Eye (tissue), 1 donor: ENCODE measurements at regions not wholly inside any gene's neighbourhood (a gene's known extent, or its start where the extent isn't known, plus 50 kb on each side); places are given as distances from the start of the nearest gene placed in this dataset.
"Not testable (repeated sequence)": the region's sequence is repeated elsewhere in the genome, so short reads cannot be mapped to it uniquely, and the experiment has no call there.

Experiments
- DNase-seq: peaks from one replicate; pipeline ENCODE4 v3.0.0-alpha.2; 2015

DNA sequence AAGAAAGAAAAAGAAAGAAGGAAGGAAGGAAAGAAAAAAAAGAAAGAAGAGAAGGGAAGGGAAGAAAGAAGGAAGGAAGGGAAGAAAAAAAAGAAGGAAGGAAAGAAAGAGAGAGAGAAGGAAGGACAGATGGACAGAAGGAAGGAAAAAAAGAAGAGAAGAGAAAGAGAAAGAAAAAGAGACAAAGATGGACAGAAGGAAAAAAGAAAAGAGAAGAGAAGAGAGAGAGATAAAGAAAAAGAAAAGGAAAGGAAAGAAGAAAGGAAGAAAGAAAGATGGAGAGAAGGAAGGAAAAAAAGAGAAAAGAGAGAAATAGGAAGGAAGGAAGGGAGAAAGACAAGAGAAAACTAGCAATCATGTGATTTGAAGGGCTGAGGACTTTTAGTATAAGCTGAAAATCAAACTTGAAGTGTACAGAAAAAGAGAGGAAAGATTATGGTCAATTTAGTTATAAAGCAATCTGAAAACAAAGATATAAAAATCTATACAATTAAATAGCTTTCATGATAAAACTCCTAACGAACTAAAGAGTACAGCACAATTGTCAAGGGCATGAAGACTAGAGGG lies 115.3 kb downstream of the LTN1 start:
- no peak for DNase-seq

DNA sequence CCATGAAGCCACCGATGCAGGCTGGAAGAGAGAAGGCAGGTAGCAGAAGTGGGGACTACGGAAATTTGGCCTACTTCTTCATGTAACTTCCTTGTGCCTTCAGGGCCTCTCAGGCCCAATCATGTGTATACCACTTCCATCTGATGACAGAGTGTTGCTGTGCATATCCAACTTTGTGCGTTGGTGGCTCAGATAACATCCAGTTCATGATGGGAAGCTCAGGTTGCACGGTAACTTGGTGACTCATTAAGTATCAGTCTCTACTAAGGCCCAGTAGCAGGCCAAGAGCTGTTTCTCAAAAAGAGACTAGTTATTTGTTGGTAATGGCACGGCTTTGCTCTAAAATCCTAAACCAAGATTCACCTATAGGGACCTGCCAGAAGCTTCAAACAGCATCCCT lies 117.6 kb downstream of the LTN1 start:
- DNase-seq, result no peak

DNA sequence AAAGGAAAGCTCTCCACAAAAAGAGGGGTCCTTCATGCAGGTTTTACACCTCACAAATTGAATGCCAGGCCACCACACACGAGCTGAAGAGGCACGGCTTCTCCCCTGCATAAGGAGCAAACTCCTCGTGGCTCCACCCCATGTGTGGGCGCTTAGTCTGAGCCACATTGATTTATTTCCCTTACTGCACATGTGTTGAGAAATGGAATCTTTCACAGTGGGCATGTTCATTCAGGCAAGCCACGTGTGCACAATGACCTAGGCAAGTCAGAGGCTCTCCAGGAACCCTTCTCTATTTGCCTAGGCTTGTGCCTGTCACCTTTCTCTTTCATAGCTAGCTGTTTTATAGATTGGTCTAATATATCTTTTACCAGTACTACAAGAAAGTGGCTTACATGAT lies 120.5 kb downstream of the LTN1 start:
- DNase-seq, result no peak

DNA sequence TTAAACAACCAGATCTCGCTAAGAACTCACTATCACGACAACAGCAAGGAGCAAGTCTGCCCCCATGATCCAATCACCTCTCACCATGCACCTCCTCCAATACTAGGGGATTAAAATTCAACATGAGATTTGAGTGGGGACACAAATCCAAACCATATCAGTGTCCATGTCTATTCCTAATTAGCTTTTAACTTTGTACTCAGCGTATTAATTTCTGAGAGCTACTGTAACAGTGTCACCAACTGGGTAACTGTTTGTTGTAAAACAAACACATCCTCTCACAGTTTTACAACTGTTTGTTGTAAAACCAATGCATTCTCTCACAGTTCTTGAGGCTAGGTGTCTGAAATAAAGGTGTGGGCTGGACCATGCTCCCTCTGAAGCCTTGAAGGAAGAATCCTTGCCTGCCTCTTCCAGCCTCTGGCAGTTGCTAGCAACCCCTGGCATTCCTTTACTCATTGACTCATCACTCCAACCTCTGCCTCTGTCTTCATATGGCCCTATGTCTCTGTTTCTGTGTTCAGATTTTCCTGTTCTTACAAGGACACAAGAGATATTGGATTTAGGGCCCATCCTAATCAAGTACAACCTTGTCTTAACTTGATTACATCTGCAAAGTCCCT lies 121.2 kb downstream of the LTN1 start:
- DNase-seq, result no peak

DNA sequence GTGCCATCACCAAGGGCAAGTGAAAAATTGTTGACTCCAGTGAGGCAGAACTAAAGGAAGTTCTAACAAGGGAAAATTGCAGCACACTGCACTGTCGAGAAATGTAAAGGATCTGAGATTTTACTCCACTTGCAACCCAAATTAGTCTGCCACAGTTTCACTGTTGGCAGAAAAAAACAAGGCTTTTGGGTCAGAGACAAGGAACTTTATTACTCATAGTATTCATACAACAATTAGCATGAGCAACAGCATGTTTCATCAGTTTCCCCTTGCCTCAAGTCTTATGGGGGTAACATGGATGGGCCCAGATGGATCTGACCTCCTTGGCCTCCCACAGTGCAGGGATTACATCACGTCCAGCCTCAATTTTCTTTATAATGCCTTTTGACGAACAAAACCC lies 125.3 kb downstream of the LTN1 start:
- no peak for DNase-seq

- no peak for DNase-seq
These were observed 127.0 kb downstream of the LTN1 start for GRCh38 chr21:28865488-28866186.

DNA sequence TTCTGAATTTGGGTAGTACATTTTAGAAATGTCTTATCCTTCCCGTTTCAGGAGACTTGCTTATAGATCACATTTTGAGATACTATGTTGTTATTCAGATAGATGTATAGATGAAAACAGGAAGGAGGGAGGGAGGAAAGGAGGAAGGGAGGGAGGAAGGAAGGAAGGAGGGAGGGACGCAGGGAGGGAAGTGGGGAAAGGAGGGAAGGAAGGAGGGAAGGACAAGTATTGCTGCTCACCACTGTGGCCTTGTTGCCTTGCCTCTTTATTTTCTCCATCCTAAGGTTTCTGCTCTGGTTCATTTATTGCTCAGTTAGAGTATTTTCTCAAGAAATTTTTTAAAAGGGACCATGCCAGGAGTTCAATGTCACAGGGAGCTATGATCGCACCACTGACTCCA lies 134.3 kb downstream of the LTN1 start:
- no peak for DNase-seq

DNA sequence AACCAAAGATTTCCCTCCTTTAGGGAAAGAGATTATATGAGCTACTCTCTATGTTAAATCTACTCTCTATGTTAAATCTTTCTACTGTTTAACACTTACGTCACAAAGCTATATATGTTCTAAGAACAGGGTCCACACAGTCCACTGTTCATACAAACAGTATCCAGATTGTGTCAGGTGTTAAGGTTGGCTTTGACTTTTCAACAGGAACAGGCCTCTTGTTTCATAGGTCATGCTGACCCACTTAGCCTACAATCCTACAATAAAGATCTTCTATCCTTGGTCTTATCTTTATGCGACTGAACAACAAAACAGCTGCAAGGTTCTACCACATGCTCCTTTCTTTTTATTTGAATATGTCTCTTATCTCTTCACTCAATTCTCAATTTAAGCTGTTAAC lies 134.9 kb downstream of the LTN1 start:
- no peak for DNase-seq

DNA sequence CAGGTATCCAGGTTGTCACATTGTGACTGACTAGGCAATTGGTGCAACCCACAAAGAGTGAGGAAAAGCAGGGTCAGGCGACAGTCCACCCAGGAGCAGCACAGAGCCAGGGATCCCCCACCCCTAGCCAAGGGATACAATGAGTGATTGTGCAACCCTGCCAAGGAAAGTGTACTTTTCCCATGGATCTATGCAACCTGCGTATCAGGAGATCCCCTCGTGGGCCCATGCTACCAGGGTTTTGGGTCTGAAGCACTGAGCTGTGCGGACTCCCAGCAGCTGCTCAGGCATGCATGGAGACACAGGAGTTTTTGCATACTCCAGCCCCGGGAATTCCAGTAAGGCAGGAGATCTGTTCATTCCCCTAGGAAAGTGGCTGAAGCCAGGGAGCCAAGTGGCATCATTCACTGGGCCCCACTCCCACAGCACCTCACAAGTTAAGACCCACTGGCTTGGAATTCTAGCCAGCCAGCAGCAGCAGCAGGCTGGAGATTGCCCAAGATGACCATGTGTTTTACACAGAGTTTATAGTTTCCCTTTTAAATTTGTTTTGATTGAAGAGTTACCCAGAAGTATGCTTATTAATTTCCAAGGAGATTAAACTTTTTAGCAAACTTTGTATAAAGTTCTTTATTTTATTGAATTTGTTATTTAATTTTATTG lies 136.0 kb downstream of the LTN1 start:
- DNase-seq, result no peak

- no peak for DNase-seq
These were observed 140.0 kb downstream of the LTN1 start for GRCh38 chr21:28852706-28853105.

GRCh38 chr21:28851645-28852044 lies 141.0 kb downstream of the LTN1 start:
- DNase-seq, result no peak

DNA sequence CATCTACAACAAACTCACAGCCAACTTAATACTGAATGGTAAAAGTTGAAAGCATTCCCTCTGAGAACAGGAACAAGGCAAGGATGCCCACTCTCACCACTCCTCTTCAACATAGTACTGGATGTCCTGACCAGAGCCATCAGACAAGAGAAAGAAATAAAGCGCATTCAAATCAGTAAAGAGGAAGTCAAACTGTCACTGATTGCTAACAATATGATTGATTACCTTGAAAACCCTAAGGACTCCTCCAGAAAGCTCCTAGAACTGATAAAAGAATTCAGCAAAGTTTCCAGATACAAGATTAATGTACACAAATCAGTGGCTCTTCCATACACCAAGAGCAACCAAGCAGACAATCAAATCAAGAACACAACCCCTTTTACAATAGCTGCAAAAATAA lies 153.4 kb downstream of the LTN1 start:
- DNase-seq, result not testable (repeated sequence)

GRCh38 chr21:28837426-28837825 lies 155.3 kb downstream of the LTN1 start:
- DNase-seq, result not testable (repeated sequence)

DNA sequence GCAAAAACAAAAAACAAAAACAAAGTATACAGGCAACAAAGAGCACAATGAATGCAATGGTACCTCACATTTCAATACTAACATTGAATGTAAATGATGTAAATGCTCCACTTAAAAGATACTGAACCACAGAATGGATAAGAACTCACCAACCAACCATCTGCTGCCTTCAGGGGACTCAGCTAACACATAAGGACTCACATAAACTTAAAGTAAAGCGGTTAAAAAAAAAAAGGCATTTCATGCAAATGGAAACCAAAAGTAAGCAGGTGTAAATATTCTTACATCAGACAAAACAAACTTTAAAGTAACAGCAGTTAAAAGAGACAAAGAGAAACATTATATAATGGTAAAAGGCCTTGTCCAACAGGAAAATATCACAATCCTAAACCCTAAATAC lies 156.1 kb downstream of the LTN1 start:
- not testable (repeated sequence) for DNase-seq

GRCh38 chr21:28834335-28835238 lies 158.1 kb downstream of the LTN1 start:
- DNase-seq, result no peak

- no peak for DNase-seq
These were observed 159.1 kb downstream of the LTN1 start for GRCh38 chr21:28833609-28834008.

DNA sequence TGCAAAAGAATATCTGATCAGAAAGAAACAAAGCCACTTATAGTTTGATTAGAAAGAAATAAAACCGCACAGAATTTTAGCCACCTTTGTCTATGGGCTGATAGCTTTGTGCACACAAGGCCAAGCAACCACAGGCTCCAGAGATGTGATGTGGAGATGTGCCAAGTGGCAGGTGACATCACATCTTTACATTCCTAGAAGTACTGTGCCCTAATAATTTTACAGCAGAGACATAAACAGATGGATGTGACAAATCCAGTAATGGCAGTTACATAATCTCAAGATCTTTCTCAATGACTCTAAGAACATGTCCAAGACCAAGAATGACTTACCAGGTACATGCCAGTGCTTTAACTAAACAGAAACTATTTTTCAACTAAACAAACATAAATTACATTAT lies 159.5 kb downstream of the LTN1 start:
- DNase-seq, result no peak

DNA sequence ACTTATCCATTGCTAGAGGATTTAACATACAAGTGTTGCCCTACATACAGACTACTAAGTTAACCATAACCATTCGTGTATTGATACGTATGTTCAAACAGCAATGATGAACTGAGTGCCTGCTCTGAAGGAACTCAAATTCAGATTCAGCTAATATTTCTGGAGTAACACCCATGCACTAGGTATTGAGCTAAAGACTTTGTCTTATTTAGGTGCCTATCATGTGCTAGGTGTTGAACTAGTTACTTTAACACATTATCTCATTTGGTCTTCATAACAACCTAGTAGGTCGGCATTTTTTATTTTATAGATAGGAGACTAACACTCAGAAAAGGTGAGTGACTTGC lies 160.0 kb downstream of the LTN1 start:
- no peak for DNase-seq

DNA sequence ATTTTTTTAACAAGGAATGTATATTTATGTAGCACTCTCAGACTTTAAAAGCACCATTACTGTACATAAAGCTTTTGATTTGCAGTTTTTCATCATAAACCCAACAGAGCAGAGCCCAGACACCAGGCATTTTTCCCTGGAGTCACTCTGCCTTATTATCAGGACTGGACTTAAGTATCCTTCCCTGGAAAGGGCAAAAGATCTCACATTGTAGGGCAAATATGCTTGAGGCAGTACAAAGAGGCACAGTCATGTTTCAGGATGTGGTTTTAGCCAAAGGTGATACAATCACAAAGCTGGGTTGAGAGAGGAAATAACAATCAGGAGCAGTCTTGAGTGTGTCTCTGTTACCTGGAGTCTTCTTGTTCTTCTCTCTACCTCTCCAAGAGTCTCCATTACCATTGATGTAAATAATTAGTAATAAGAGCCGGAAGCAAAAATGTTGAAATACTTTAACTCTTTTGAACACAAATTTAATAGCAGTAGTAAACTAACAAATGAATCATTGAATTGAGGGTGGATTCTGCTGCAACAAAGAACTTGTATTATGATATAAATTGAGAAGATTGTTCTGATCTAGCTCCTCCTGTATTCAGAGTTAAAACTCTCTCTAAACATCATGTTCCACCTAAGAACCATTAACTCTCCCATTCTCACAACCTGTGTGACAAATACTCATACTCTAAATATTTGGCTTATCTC lies 160.5 kb downstream of the LTN1 start:
- DNase-seq, result no peak

GRCh38 chr21:28828981-28829380 lies 163.7 kb downstream of the LTN1 start:
- DNase-seq, result no peak

GRCh38 chr21:28828021-28828420 lies 164.7 kb downstream of the LTN1 start:
- no peak for DNase-seq

DNA sequence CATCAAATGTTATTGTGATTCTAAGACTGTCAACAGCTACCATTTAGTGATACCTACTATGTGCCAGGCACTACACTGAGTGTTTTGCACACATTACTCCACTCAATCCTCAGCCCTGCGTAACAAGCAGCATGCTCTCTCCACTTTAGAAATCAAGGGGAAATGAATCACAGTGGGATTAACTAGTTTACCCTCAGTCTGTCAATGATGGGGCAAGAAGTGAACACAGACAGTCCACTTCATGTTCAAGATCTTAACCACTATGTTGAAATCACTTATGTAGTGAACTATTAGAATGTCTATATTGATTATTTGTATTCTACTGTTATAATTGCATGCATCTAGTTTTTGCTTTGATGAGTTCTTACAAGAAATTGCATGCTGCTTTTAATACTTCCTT lies 165.3 kb downstream of the LTN1 start:
- DNase-seq, result no peak
